GM18505 (cell line): ENCODE measurements at regions not wholly inside any gene's neighbourhood (a gene's known extent, or its start where the extent isn't known, plus 50 kb on each side); places are given as distances from the start of the nearest gene placed in this dataset.
"Not testable (repeated sequence)": the region's sequence is repeated elsewhere in the genome, so short reads cannot be mapped to it uniquely, and the experiment has no call there.

ENCODE experiments used
- ATAC-seq: cut with Tn5 transposase; IDR thresholded peaks from one replicate; pipeline ENCODE4 v1.9.1; 2021; ENCODE audit not compliant: unreplicated experiment
- POLR2A ChIP-seq: IDR thresholded peaks from 4 replicates; pipeline ENCODE4 v1.6.1; 2011; ENCODE audit warnings: borderline replicate concordance; ENCODE audit not compliant: insufficient read depth, insufficient read length; ENCODE audit errors: extremely low read depth

- no peak for TF ChIP-seq POLR2A
- no peak for ATAC-seq
These were observed 158.9 kb upstream of the FREM1 start for GRCh38 chr9:15069106-15069505.

- no peak for ATAC-seq
- TF ChIP-seq POLR2A = no peak
These were observed 158.0 kb upstream of the FREM1 start for GRCh38 chr9:15068261-15068660.

GRCh38 chr9:15059003-15059402 is 148.8 kb upstream of the FREM1 start:
- no peak for ATAC-seq
- no peak for TF ChIP-seq POLR2A

- TF ChIP-seq POLR2A = no peak
- no peak for ATAC-seq
These were observed 148.0 kb upstream of the FREM1 start for GRCh38 chr9:15058236-15058635.

- ATAC-seq = not testable (repeated sequence)
These were observed 145.1 kb upstream of the FREM1 start for GRCh38 chr9:15055284-15055683.

- ATAC-seq = no peak
- TF ChIP-seq POLR2A = no peak
These were observed 138.5 kb upstream of the FREM1 start for GRCh38 chr9:15048772-15049171.

GRCh38 chr9:15047028-15047551 is 136.9 kb upstream of the FREM1 start:
- no peak for TF ChIP-seq POLR2A
- no peak for ATAC-seq

- no peak for ATAC-seq
- no peak for TF ChIP-seq POLR2A
These were observed 123.1 kb upstream of the FREM1 start for GRCh38 chr9:15033316-15033715.

GRCh38 chr9:15032860-15033259 is 122.6 kb upstream of the FREM1 start:
- TF ChIP-seq POLR2A = no peak
- no peak for ATAC-seq

- ATAC-seq = no peak
- no peak for TF ChIP-seq POLR2A
These were observed 110.9 kb upstream of the FREM1 start for GRCh38 chr9:15021146-15021545.

- no peak for TF ChIP-seq POLR2A
- ATAC-seq = no peak
These were observed 107.9 kb upstream of the FREM1 start for GRCh38 chr9:15018096-15018637.

GRCh38 chr9:15010581-15010980 is 100.4 kb upstream of the FREM1 start:
- no peak for ATAC-seq
- TF ChIP-seq POLR2A = no peak

GRCh38 chr9:15007698-15008097 is 97.5 kb upstream of the FREM1 start:
- ATAC-seq = no peak
- no peak for TF ChIP-seq POLR2A

GRCh38 chr9:14994738-14995137 is 84.5 kb upstream of the FREM1 start:
- no peak for ATAC-seq
- no peak for TF ChIP-seq POLR2A

- peak; percentile 13 for ATAC-seq
- no peak for TF ChIP-seq POLR2A
These were observed 83.8 kb upstream of the FREM1 start for GRCh38 chr9:14993901-14994554.

GRCh38 chr9:14993061-14993800 is 83.0 kb upstream of the FREM1 start:
- TF ChIP-seq POLR2A = no peak
- ATAC-seq = peak; percentile 76
